LNCaP clone FGC (cell line): ENCODE measurements at regions not wholly inside any gene's neighbourhood (a gene's known extent, or its start where the extent isn't known, plus 50 kb on each side); places are given as distances from the start of the nearest gene placed in this dataset.

Source experiments
- DNase-seq: peaks from one replicate; pipeline ENCODE4 v3.0.0-alpha.2; 2011; ENCODE audit warnings: low read depth
- H3K4me3 ChIP-seq: 2 replicates; pipeline ENCODE4 v1.5.1; 2011; ENCODE audit warnings: mild to moderate bottlenecking, low read depth, low read length, control low read depth
- CTCF ChIP-seq: IDR thresholded peaks from 2 replicates; pipeline ENCODE4 v1.5.1; 2012; ENCODE audit warnings: mild to moderate bottlenecking; ENCODE audit not compliant: control insufficient read depth, insufficient read depth; ENCODE audit errors: extremely low read depth

GRCh38 chr18:57970356-57971095 lies 73.5 kb upstream of the NEDD4L start:
- DNase-seq: no peak
- no peak overlapping the region for H3K4me3 ChIP-seq
- TF ChIP-seq CTCF: peak; percentile 38; the same call in 1 of the 2 replicates

DNA sequence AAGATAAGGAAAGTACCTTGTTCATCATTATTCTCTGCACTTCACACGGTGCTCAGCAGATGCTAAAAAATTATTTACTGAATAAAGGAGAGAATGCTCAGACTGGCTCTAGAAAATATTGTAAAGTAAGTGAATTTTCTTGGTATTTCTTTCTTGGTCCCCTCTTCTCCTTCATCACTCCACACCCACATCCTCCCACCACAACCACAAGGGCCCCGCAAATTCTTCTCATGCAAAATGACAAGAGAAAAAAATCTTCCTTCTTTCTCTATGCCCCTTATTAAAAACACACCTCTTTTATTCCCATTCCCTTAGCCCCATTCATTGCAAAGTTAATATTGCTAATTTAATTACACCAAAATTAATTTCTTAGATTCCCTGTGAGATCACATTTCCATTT lies 74.2 kb upstream of the NEDD4L start:
- no peak for TF ChIP-seq CTCF

GRCh38 chr18:57965246-57965645 lies 78.8 kb upstream of the NEDD4L start:
- no peak overlapping the region for H3K4me3 ChIP-seq
- DNase-seq: no peak
- no peak for TF ChIP-seq CTCF

More for the DNA sequence above, 74.2 kb upstream of the NEDD4L start:
- DNase-seq: no peak
- H3K4me3 ChIP-seq: no peak overlapping the region

DNA sequence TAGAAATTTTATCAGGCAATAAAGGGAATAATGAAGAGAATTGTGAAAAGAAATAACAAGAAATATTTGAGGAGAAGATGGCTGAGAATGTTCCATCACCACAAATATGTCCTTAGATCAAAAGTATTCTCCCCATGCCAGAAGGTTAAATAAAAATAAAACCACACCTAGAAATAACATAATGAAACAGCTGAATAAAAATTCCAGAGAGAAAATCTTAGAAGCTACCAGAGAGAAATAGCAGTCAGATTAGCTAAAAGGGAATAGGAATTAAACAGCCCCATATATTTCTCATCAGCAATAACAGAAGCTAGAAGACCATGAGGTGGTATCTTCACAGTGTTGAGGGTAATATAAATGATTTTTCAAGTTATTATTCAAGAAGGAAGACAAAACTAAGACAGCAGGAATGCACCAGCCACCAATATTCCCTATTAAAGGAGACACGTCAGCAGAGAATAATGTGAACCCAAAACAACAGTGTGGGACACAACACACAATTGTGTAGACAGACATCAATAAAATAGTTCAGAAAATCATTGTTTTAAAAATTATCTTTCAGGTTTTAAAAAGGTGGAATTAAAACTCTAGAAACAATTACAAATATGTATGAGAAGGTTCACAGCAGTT lies 82.0 kb upstream of the NEDD4L start:
- TF ChIP-seq CTCF: no peak
- no peak for DNase-seq

GRCh38 chr18:57961411-57961810 lies 82.6 kb upstream of the NEDD4L start:
- no peak for DNase-seq
- no peak overlapping the region for H3K4me3 ChIP-seq
- no peak for TF ChIP-seq CTCF

More for the DNA sequence above, 82.0 kb upstream of the NEDD4L start:
- H3K4me3 ChIP-seq: no peak overlapping the region

GRCh38 chr18:57959278-57959677 lies 84.7 kb upstream of the NEDD4L start:
- peak; percentile 50 for TF ChIP-seq CTCF
- DNase-seq: no peak
- H3K4me3 ChIP-seq: no peak overlapping the region
